Heart right ventricle (tissue), 16 donors: ENCODE measurements at regions not wholly inside any gene's neighbourhood (a gene's known extent, or its start where the extent isn't known, plus 50 kb on each side); places are given as distances from the start of the nearest gene placed in this dataset.
A peak's percentile ranks its signal among the peaks of the same experiment; 100 is the strongest.
"Not testable (repeated sequence)": the region's sequence is repeated elsewhere in the genome, so short reads cannot be mapped to it uniquely, and the experiment has no call there.

Source experiments
- ATAC-seq, 8 donors: fragments of 200-7000 bp; cut with Tn5 transposase; one replicate each; pipeline ENCODE4 v1.9.1; 2020; ENCODE audit warnings: mild to moderate bottlenecking in 8 of 8, moderate library complexity in 8 of 8, moderate number of reproducible peaks in 1 of 8
- DNase-seq, 2 donors: peaks; one replicate each; pipeline ENCODE4 v3.0.0-alpha.2; 2020
- H3K27ac ChIP-seq, 10 donors: fragments of 200-600 bp; sonication (generic) in 2 of 10; one replicate each; pipeline versions ENCODE4 v1.5.0 to v1.8.0; 2020 to 2022; ENCODE audit warnings: mild to moderate bottlenecking in 3 of 10
- H3K27me3 ChIP-seq, 7 donors: fragments of 200-600 bp; one replicate each; pipeline ENCODE4 v1.8.0; 2021 to 2022; ENCODE audit warnings: mild to moderate bottlenecking in 2 of 7
- H3K36me3 ChIP-seq, 9 donors: fragments of 200-600 bp; sonication (generic) in 1 of 9; one replicate each; pipeline versions ENCODE4 v1.5.0 to v1.8.0; 2020 to 2022; ENCODE audit warnings: mild to moderate bottlenecking in 2 of 9
- H3K4me1 ChIP-seq, 9 donors: fragments of 200-600 bp; sonication (generic) in 1 of 9; one replicate each; pipeline versions ENCODE4 v1.5.0 to v1.8.0; 2020 to 2022; ENCODE audit warnings: mild to moderate bottlenecking in 4 of 9
- H3K4me3 ChIP-seq, 10 donors: fragments of 200-600 bp; sonication (generic) in 2 of 10; one replicate each; pipeline versions ENCODE4 v1.5.0 to v1.8.0; 2020 to 2022; ENCODE audit warnings: mild to moderate bottlenecking in 7 of 10, moderate library complexity in 2 of 10
- H3K9me3 ChIP-seq, 11 donors: fragments of 200-600 bp in 10 of 11; sonication (generic) in 2 of 11; one replicate each; pipeline versions ENCODE4 v1.5.0 to v1.8.0; 2013 to 2022; ENCODE audit warnings: mild to moderate bottlenecking in 2 of 11, control low read depth in 1 of 11, moderate library complexity in 1 of 11
- WGBS, 2 donors: extraction: QIAGEN DNeasy Blood & Tissue Kit; methylation state at CpG; one replicate each; pipeline ENCODE4 v1.1.7; 2013; ENCODE audit warnings: inconsistent platforms in 1 of 2; 5-methylcytosine and 5-hydroxymethylcytosine counted together
- intact Hi-C, 10 donors: fragments of 100-400 bp; cut with DNase I; formaldehyde crosslinking; loops; one replicate each; pipeline versions ENCODE4 v1.11.1 to v1.14.2; 2022
- TF ChIP-seq, protein P1 (sequence below), 9 donors: fragments of 200-600 bp; sonication (generic) in 2 of 9; IDR thresholded peaks; one replicate each; pipeline versions ENCODE4 v1.5.0 to v1.8.0; 2021 to 2022; ENCODE audit warnings: antibody characterized with exemption in 9 of 9, mild to moderate bottlenecking in 5 of 9, moderate library complexity in 1 of 9
- donor health status: Arrhythmogenic right ventricular cardiomyopathy.
- donor health status: ischemic (EF 13 %, LVEDD 7.1; RV severe dilation, severe dysfunction).
- donor health status: healthy with polysubstance abuse.
- donor health status: DM: no; HTN: yes; CAD: no.
- donor health status: DM: no; HTN: no; CAD: no.
- donor health status: ischemic (EF 25% LVEDD 6.9; RV normal size, moderate dysfunction).
- donor health status: ischemic (EF 25% LVEDD 5.7; RV mildly dilated, moderate dysfunction).
- donor health status: healthy.
- donor health status: DM: yes; HTN: yes; CAD: no.
- donor health status: Ischemic cardiomyopathy.
- donor health status: ischemic (EF 35%, LVEDD 5.7; RV mildly dilated, moderate dysfunction).
- donor health status: nonischemic (EF 11% LVEDD 7.7; RV severe dilation, severe dysfunction).
- donor health status: DM: yes; HTN: yes; CAD: no.
- donor health status: PGD.
- donor health status: ischemic (EF 29% LVEDD 5.4; RV normal size, mild dysfunction).
- donor health status: nonischemic (EF 23%, LVEDD 6.1; RV moderate dilation, normal function).

DNA sequence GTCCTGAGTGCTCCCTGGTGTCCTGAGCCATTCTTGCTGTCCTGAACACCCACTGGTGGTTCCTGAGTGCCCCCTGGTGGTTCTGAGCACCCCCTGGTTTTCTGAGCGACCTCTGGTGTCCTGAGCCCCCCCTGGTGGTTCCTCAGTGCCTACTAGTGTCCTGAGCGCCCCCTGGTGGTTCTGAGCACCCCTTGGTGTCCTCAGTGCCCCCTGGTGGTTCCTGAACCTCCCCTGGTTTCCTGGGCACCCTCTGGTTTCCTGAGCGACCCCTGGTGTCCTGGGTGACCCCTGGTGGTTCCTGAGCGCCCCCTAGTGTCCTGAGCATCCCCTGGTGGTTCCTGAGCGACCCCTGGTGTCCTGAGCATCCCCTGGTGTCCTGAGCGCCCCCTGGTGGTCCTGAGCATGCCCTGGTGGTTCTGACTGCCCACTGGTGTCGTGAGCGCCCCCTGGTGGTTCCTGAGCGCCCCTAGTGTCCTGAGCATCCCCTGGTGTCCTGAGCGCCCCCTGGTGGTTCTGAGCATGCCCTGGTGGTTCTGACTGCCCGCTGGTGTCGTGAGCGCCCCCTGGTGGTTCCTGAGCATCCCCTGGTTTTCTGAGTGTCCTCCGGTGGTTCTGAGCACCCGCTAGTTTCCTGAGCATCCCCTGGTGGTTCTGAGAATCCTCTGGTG is 473.1 kb downstream of the TMEM121 start:
- WGBS, 2 donors: 50 to 69% methylated on average over 11 to 15 of the region's 15 CpGs
- DNase-seq: peak; percentile 55 to 63

GRCh38 chr14:106000029-106000511 is 473.7 kb downstream of the TMEM121 start:
- H3K36me3 ChIP-seq, H3K4me3 ChIP-seq, ATAC-seq, DNase-seq, H3K27ac ChIP-seq, intact Hi-C loops, H3K9me3 ChIP-seq, H3K4me1 ChIP-seq: not testable (repeated sequence)
- peaks cover 0 to 13% (median 1%) of the 10 kb centered on the region in 7 donors for H3K27me3 ChIP-seq
- WGBS, 2 donors: 41 to 57% methylated on average over 12 of the region's 12 CpGs

More for the DNA sequence above, 473.1 kb downstream of the TMEM121 start:
- Histone ChIP-seq H3K9me3 (no peaks in the 10 kb centered on the region), H3K36me3 (no peaks in the 10 kb centered on the region), H3K4me3 (no peak overlapping the region), H3K27me3 (peaks cover 0 to 14% (median 0%) of the 10 kb centered on the region in 7 donors), H3K4me1 (peaks cover 0 to 4% (median 0%) of the 10 kb centered on the region in 9 donors), H3K27ac (no peak overlapping the region)
- TF ChIP-seq, protein P1, sequence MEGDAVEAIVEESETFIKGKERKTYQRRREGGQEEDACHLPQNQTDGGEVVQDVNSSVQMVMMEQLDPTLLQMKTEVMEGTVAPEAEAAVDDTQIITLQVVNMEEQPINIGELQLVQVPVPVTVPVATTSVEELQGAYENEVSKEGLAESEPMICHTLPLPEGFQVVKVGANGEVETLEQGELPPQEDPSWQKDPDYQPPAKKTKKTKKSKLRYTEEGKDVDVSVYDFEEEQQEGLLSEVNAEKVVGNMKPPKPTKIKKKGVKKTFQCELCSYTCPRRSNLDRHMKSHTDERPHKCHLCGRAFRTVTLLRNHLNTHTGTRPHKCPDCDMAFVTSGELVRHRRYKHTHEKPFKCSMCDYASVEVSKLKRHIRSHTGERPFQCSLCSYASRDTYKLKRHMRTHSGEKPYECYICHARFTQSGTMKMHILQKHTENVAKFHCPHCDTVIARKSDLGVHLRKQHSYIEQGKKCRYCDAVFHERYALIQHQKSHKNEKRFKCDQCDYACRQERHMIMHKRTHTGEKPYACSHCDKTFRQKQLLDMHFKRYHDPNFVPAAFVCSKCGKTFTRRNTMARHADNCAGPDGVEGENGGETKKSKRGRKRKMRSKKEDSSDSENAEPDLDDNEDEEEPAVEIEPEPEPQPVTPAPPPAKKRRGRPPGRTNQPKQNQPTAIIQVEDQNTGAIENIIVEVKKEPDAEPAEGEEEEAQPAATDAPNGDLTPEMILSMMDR (IDR thresholded peaks at IDR 0.05): peak; percentile 3 to 72 (median 43)
- peak in 7 of 8 donors; percentile 28 to 90 (median 55) for ATAC-seq
- intact Hi-C loops: no loop called here

GRCh38 chr14:106001277-106001676 is 474.9 kb downstream of the TMEM121 start:
- H3K4me1 ChIP-seq, H3K36me3 ChIP-seq, H3K27ac ChIP-seq, H3K9me3 ChIP-seq, H3K4me3 ChIP-seq, DNase-seq, ATAC-seq, intact Hi-C loops: not testable (repeated sequence)
- WGBS, 2 donors: 54 to 60% methylated on average over 2 of the region's 3 CpGs
- H3K27me3 ChIP-seq: peaks cover 0 to 18% (median 0%) of the 10 kb centered on the region in 7 donors
- TF ChIP-seq, protein P1 (IDR thresholded peaks at IDR 0.05): peak in 3 of 9 donors; percentile 10 to 26 (median 20)

- ATAC-seq: no peak
- TF ChIP-seq, protein P1 (IDR thresholded peaks at IDR 0.05): no peak
- intact Hi-C loops: no loop called here
- peaks cover 0 to 4% (median 0%) of the 10 kb centered on the region in 9 donors for H3K4me1 ChIP-seq
- peaks cover 0 to 33% (median 6%) of the 10 kb centered on the region in 7 donors for H3K27me3 ChIP-seq
- no peak overlapping the region for H3K4me3 ChIP-seq
- no peak overlapping the region for H3K27ac ChIP-seq
- no peaks in the 10 kb centered on the region for H3K36me3 ChIP-seq
- no peak for DNase-seq
- no peaks in the 10 kb centered on the region for H3K9me3 ChIP-seq
Observed at GRCh38 chr14:106003351-106003750, 477.0 kb downstream of the TMEM121 start.

GRCh38 chr14:106004937-106005795 is 478.8 kb downstream of the TMEM121 start:
- intact Hi-C loops, H3K36me3 ChIP-seq, ATAC-seq, H3K4me3 ChIP-seq, H3K4me1 ChIP-seq, DNase-seq, H3K9me3 ChIP-seq: not testable (repeated sequence)
- 57 to 58% methylated on average over 9 to 10 of the region's 10 CpGs for WGBS, 2 donors
- Histone ChIP-seq H3K27me3 (peaks cover 0 to 41% (median 16%) of the 10 kb centered on the region in 7 donors), H3K27ac (peak overlapping the region in 1 of 10 donors; percentile 40)
